SK-N-SH (cell line): ENCODE measurements at regions not wholly inside any gene's neighbourhood (a gene's known extent, or its start where the extent isn't known, plus 50 kb on each side); places are given as distances from the start of the nearest gene placed in this dataset.
"Not testable (repeated sequence)": the region's sequence is repeated elsewhere in the genome, so short reads cannot be mapped to it uniquely, and the experiment has no call there.

ENCODE experiments used
- CTCF ChIA-PET: fragments of 300-600, 350-600 bp; formaldehyde crosslinking; extraction: SDS; loops from one replicate; lab custom pipeline; 2021; lab: Yijun Ruan, JAX
- POLR2A ChIA-PET: fragments of 350-600 bp; sonication (Branson Sonifier 250); formaldehyde crosslinking; extraction: SDS; loops from one replicate; lab custom pipeline; 2020; ENCODE audit warnings: antibody characterized with exemption, inconsistent platforms; lab: Yijun Ruan, JAX
- DNase-seq: peaks from one replicate; pipeline ENCODE4 v3.0.0; 2012
- H2AFZ ChIP-seq: fragments of 200-600 bp; sonication (generic); 2 replicates; pipeline ENCODE4 v1.8.1; 2016; ENCODE audit warnings: antibody characterized with exemption, mild to moderate bottlenecking, low read depth
- H3F3A ChIP-seq: fragments of 200-600 bp; sonication (generic); replicated peaks from 2 replicates; pipeline ENCODE3; 2016; ENCODE audit warnings: antibody characterized with exemption, mild to moderate bottlenecking; ENCODE audit not compliant: insufficient read depth
- H3K27ac ChIP-seq, 2 experiments: fragments of 200-500 bp in 1 of 2; fragments of 200-600 bp in 1 of 2; sonication (Bioruptor generic) in 1 of 2; sonication (generic), shearing (Covaris generic) in 1 of 2; 2 replicates each; pipeline versions ENCODE4 v1.5.1 to v1.6.1; 2014 to 2016; ENCODE audit warnings: low read depth in 2 of 2, inconsistent platforms in 1 of 2, low read length in 1 of 2, mild to moderate bottlenecking in 1 of 2, mixed read lengths in 1 of 2
- H3K27me3 ChIP-seq: fragments of 200-600 bp; sonication (generic), shearing (Covaris generic); 2 replicates; pipeline ENCODE4 v1.6.1; 2016; ENCODE audit warnings: mixed run types; ENCODE audit not compliant: insufficient read depth
- H3K36me3 ChIP-seq, 2 experiments: fragments of 200-500 bp in 1 of 2; fragments of 200-600 bp in 1 of 2; sonication (Bioruptor generic) in 1 of 2; sonication (generic) in 1 of 2; replicated peaks in 1 of 2; 2 replicates each; pipeline versions ENCODE3 to v1.5.1; 2014 to 2016; ENCODE audit warnings: low read length in 1 of 2, mild to moderate bottlenecking in 1 of 2; ENCODE audit not compliant: insufficient read depth in 2 of 2, control insufficient read depth in 1 of 2
- H3K4me1 ChIP-seq, 2 experiments: fragments of 200-500 bp in 1 of 2; fragments of 200-600 bp in 1 of 2; sonication (Bioruptor generic) in 1 of 2; sonication (generic), shearing (Covaris generic) in 1 of 2; 2 replicates each; pipeline versions ENCODE4 v1.5.1 to v1.6.1; 2014 to 2016; ENCODE audit warnings: low read depth in 1 of 2, low read length in 1 of 2, mixed run types in 1 of 2; ENCODE audit not compliant: insufficient read depth in 2 of 2, control insufficient read depth in 1 of 2
- H3K4me2 ChIP-seq: fragments of 200-600 bp; sonication (generic), shearing (Covaris generic); 2 replicates; pipeline ENCODE4 v1.6.1; 2017; ENCODE audit warnings: mixed run types
- H3K4me3 ChIP-seq, 2 experiments: fragments of 200-500 bp in 1 of 2; fragments of 200-600 bp in 1 of 2; sonication (Bioruptor generic) in 1 of 2; sonication (generic), shearing (Covaris generic) in 1 of 2; 2 replicates each; pipeline versions ENCODE4 v1.5.1 to v1.8.1; 2014 to 2016; ENCODE audit warnings: low read depth in 2 of 2, inconsistent platforms in 1 of 2, low read length in 1 of 2, mild to moderate bottlenecking in 1 of 2, mixed read lengths in 1 of 2, moderate library complexity in 1 of 2
- H3K79me2 ChIP-seq: fragments of 200-600 bp; sonication (generic); 2 replicates; pipeline ENCODE4 v1.8.1; 2017; ENCODE audit warnings: mild to moderate bottlenecking; ENCODE audit not compliant: insufficient read depth
- H3K9ac ChIP-seq: fragments of 200-600 bp; sonication (generic); 2 replicates; pipeline ENCODE4 v1.6.1; 2017; ENCODE audit warnings: mixed run types
- H3K9me2 ChIP-seq: fragments of 200-600 bp; sonication (generic); 2 replicates; pipeline ENCODE4 v1.6.1; 2017; ENCODE audit warnings: mixed run types
- H3K9me3 ChIP-seq: fragments of 200-600 bp; sonication (generic); 2 replicates; pipeline ENCODE4 v1.6.1; 2017; ENCODE audit warnings: mixed run types, mild to moderate bottlenecking, moderate library complexity
- H4K20me1 ChIP-seq: fragments of 200-600 bp; sonication (generic); 2 replicates; pipeline ENCODE4 v1.6.1; 2017; ENCODE audit warnings: mild to moderate bottlenecking, mixed run types; ENCODE audit not compliant: insufficient read depth
- ELF1 ChIP-seq: IDR thresholded peaks from 2 replicates; pipeline ENCODE4 v1.4.0; 2012
- EP300 ChIP-seq, 2 experiments: IDR thresholded peaks; 2 replicates each; pipeline versions ENCODE4 v1.4.0 to v1.6.1; 2012; ENCODE audit warnings: borderline replicate concordance in 1 of 2, low read depth in 1 of 2, low read length in 1 of 2
- MXI1 ChIP-seq: IDR thresholded peaks from 2 replicates; pipeline ENCODE4 v1.6.1; 2012; ENCODE audit warnings: mild to moderate bottlenecking, low read depth, low read length, improper control_type of control experiment
- WGBS: methylation state at CpG from one replicate; pipeline ENCODE4 v1.1.6; 2017; ENCODE audit warnings: low lambda C conversion rate; 5-methylcytosine and 5-hydroxymethylcytosine counted together

- H3K27me3 ChIP-seq, H3K9me3 ChIP-seq, H3K9ac ChIP-seq, POLR2A ChIA-PET, H4K20me1 ChIP-seq, H3K4me3 ChIP-seq, H3K4me2 ChIP-seq, H3K36me3 ChIP-seq, H3K79me2 ChIP-seq, H3F3A ChIP-seq, H3K9me2 ChIP-seq, H2AFZ ChIP-seq, CTCF ChIA-PET: not testable (repeated sequence)
- H3K27ac ChIP-seq = peak overlapping the region in 1 of 2 experiments; percentile 98; a peak in 2 of 4 replicates
- peaks cover 0 to 44% of the 10 kb centered on the region in 2 experiments; a peak in 1 of 4 replicates for H3K4me1 ChIP-seq
- WGBS = 67% methylated on average over 26 of the region's 39 CpGs
- TF ChIP-seq MXI1 = peak; percentile 12; the same call in 1 of the 2 replicates
- TF ChIP-seq, all 33 proteins: peak for 1; not testable (repeated sequence) for 32
- DNase-seq = peak; percentile 69
These were observed 192.1 kb downstream of the BANP start for GRCh38 chr16:88143122-88144027.

- Histone ChIP-seq H3K4me2 (no peak overlapping the region), H3K4me3 (no peak overlapping the region), H2AFZ (no peak overlapping the region), H3K79me2 (no peaks in the 10 kb centered on the region), H3K9me2 (no peaks in the 10 kb centered on the region), H3K36me3 (no peaks in the 10 kb centered on the region), H3K27me3 (no peaks in the 10 kb centered on the region), H3F3A (no peaks in the 10 kb centered on the region), H3K27ac (peak overlapping the region in 1 of 2 experiments; percentile 98; a peak in 2 of 4 replicates), H3K4me1 (peaks cover 0 to 51% of the 10 kb centered on the region in 2 experiments; a peak in 1 of 4 replicates), H3K9ac (no peak overlapping the region), H3K9me3 (no peaks in the 10 kb centered on the region), H4K20me1 (no peaks in the 10 kb centered on the region)
- 48% methylated on average over 9 of the region's 21 CpGs for WGBS
- POLR2A ChIA-PET = interaction anchor here (0.7 kb wide), 1 partner anchor 51 kb away, joined by 4 read pairs; no protein-coding TSS in a partner anchor
- TF ChIP-seq EP300 (IDR thresholded peaks at IDR 0.05; ENCODE audit: borderline replicate concordance in 1 of 2, low read depth in 1 of 2, low read length in 1 of 2) (peak in 1 of 2 experiments; percentile 53; a peak in 2 of 4 replicates), ELF1 (no peak)
- DNase-seq = peak; percentile 79
- CTCF ChIA-PET = no interaction called here
These were observed 192.8 kb downstream of the BANP start for GRCh38 chr16:88144028-88144511.

GRCh38 chr16:88145376-88145775 lies 194.1 kb downstream of the BANP start:
- H3K9ac ChIP-seq, CTCF ChIA-PET, POLR2A ChIA-PET, H3K4me2 ChIP-seq, H3K36me3 ChIP-seq, H3K9me3 ChIP-seq, H3K79me2 ChIP-seq, H2AFZ ChIP-seq, H3K27me3 ChIP-seq, H4K20me1 ChIP-seq, H3K4me3 ChIP-seq, H3K9me2 ChIP-seq, H3F3A ChIP-seq: not testable (repeated sequence)
- peak overlapping the region in 1 of 2 experiments; percentile 77; a peak in 2 of 4 replicates for H3K27ac ChIP-seq
- DNase-seq = peak; percentile 46
- H3K4me1 ChIP-seq = peaks cover 0 to 58% of the 10 kb centered on the region in 2 experiments; a peak in 1 of 4 replicates
- WGBS = 82% methylated on average over 13 of the region's 13 CpGs

GRCh38 chr16:88145824-88146405 lies 194.7 kb downstream of the BANP start:
- peak overlapping the region in 1 of 2 experiments; percentile 77; a peak in 2 of 4 replicates for H3K27ac ChIP-seq
- 69% methylated on average over 9 of the region's 21 CpGs for WGBS
- H3K36me3 ChIP-seq, H3K9ac ChIP-seq, H2AFZ ChIP-seq, DNase-seq, H3K4me2 ChIP-seq, H3F3A ChIP-seq, H3K9me2 ChIP-seq, POLR2A ChIA-PET, H3K9me3 ChIP-seq, H3K79me2 ChIP-seq, H3K4me3 ChIP-seq, H4K20me1 ChIP-seq, H3K27me3 ChIP-seq: not testable (repeated sequence)
- peaks cover 0 to 58% of the 10 kb centered on the region in 2 experiments; a peak in 1 of 4 replicates for H3K4me1 ChIP-seq
- CTCF ChIA-PET = interaction anchor here (0.7 kb wide), 1 partner anchor 291 kb away, joined by 3 read pairs; no protein-coding TSS in a partner anchor

- H3K4me3 ChIP-seq, H3K9me2 ChIP-seq, H3K36me3 ChIP-seq, POLR2A ChIA-PET, H3K9me3 ChIP-seq, H3F3A ChIP-seq, H4K20me1 ChIP-seq, DNase-seq, H3K79me2 ChIP-seq, H2AFZ ChIP-seq, H3K4me2 ChIP-seq, H3K9ac ChIP-seq, H3K27me3 ChIP-seq: not testable (repeated sequence)
- CTCF ChIA-PET = interaction anchor here (1.3 kb wide), 1 partner anchor 47 kb away, joined by 3 read pairs; no protein-coding TSS in a partner anchor
- Histone ChIP-seq H3K4me1 (peaks cover 0 to 52% of the 10 kb centered on the region in 2 experiments; a peak in 1 of 4 replicates), H3K27ac (peak overlapping the region in 1 of 2 experiments; percentile 88; a peak in 2 of 4 replicates)
- WGBS = 67% methylated on average over 8 of the region's 16 CpGs
These were observed 196.8 kb downstream of the BANP start for GRCh38 chr16:88148078-88148477.
